ENCODE measurements at regions not wholly inside any gene's neighbourhood (a gene's known extent, or its start where the extent isn't known, plus 50 kb on each side); places are given as distances from the start of the nearest gene placed in this dataset.

DNA sequence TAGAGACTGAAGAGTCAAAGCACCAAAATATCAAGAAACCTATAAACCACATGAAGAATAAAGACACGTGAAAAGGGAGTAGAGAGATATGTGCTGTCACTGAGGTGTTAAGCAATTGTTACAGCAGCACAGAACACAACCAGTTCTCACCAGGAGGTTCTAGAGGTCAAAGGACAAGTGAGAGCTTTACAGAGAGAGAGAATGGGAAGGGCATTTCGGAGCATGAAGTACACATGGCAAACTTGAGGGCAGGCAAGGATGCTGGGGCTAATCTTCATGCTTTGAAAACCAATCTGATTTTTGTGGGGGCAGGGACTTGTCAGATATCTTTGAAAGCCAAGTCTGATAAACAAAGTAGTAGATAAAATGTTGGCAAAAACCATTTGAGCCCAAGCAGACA lies 142.3 kb upstream of the NRSN1 start:
- no peaks in the 10 kb centered on the region for H3K9me3 ChIP-seq
- no peak overlapping the region for H3K4me3 ChIP-seq
- 39 to 58% methylated on average over 2 of the region's 2 CpGs for WGBS, 2 donors
- H3K36me3 ChIP-seq: no peaks in the 10 kb centered on the region
- H3K27me3 ChIP-seq: no peaks in the 10 kb centered on the region
- TF ChIP-seq EP300 (IDR thresholded peaks at IDR 0.05) (no peak), POLR2A (IDR thresholded peaks at IDR 0.05) (no peak)
- TF ChIP-seq, protein P1, sequence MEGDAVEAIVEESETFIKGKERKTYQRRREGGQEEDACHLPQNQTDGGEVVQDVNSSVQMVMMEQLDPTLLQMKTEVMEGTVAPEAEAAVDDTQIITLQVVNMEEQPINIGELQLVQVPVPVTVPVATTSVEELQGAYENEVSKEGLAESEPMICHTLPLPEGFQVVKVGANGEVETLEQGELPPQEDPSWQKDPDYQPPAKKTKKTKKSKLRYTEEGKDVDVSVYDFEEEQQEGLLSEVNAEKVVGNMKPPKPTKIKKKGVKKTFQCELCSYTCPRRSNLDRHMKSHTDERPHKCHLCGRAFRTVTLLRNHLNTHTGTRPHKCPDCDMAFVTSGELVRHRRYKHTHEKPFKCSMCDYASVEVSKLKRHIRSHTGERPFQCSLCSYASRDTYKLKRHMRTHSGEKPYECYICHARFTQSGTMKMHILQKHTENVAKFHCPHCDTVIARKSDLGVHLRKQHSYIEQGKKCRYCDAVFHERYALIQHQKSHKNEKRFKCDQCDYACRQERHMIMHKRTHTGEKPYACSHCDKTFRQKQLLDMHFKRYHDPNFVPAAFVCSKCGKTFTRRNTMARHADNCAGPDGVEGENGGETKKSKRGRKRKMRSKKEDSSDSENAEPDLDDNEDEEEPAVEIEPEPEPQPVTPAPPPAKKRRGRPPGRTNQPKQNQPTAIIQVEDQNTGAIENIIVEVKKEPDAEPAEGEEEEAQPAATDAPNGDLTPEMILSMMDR (IDR thresholded peaks at IDR 0.05): no peak
- no peaks in the 10 kb centered on the region for H3K4me1 ChIP-seq
- H3K27ac ChIP-seq: no peak overlapping the region
- no peak for DNase-seq (ENCODE audit: low spot score in 2 of 2)

DNA sequence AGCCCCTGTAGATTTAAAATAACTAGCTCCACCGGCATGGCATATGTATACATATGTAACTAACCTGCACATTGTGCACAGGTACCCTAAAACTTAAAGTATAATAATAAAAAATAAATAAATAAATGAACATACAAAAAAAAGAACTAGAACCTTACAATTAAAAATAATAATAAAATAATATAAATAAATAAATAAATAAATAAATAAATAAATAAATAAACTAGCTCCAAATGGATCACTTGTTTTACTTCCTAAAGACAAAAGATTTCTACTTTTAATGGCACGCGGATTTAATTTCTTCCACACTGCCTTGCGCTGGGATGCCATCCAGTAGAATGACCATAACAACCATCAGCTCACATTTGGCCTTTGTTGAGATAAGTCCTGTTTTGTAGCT lies 141.0 kb upstream of the NRSN1 start:
- no peaks in the 10 kb centered on the region for H3K36me3 ChIP-seq
- 96% methylated on average over 4 of the region's 4 CpGs for WGBS, 2 donors
- no peaks in the 10 kb centered on the region for H3K9me3 ChIP-seq
- H3K27me3 ChIP-seq: no peaks in the 10 kb centered on the region
- H3K4me3 ChIP-seq: no peak overlapping the region
- no peaks in the 10 kb centered on the region for H3K4me1 ChIP-seq
- no peak overlapping the region for H3K27ac ChIP-seq
- no peak for DNase-seq (ENCODE audit: low spot score in 2 of 2)
- TF ChIP-seq POLR2A (IDR thresholded peaks at IDR 0.05) (no peak), EP300 (IDR thresholded peaks at IDR 0.05) (no peak)
- TF ChIP-seq, protein P1 (IDR thresholded peaks at IDR 0.05): no peak

DNA sequence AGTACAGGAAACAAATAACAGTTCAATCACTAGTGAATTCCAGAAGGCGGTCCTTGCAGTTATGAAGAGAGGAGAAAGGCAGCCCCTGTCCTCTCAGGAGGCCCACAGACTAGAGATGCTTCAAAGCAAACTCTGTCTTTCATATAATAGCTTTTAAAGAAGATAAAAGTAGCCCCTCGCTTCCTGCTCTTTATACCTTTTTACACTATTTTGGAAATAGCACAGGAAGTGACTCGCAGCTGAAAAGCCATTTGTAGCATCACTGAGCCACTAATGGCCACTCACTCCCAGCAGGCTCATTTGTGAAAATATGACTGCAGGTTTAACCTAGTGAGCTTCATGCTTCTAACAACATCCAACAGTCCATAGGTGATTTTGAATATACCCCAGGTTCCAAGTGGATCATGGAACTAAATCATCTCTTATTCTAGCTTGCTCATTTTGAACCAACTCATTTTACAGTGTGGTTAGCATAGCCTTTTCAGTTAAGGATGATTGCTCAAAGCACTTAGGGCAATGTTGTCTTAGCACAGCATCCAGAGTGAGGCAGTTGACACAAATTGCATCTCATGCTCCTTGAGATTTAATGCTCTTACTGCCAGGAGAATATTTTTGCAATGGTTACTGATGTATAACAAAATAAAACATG lies 136.0 kb upstream of the NRSN1 start:
- Histone ChIP-seq H3K27me3 (no peaks in the 10 kb centered on the region), H3K36me3 (no peaks in the 10 kb centered on the region), H3K4me3 (no peak overlapping the region), H3K9me3 (no peaks in the 10 kb centered on the region), H3K4me1 (no peaks in the 10 kb centered on the region), H3K27ac (no peak overlapping the region)
- WGBS, 2 donors: 47 to 51% methylated on average over 3 of the region's 3 CpGs
- no peak for DNase-seq (ENCODE audit: low spot score in 2 of 2)
- TF ChIP-seq EP300 (IDR thresholded peaks at IDR 0.05): no peak
- TF ChIP-seq POLR2A (IDR thresholded peaks at IDR 0.05): no peak
- TF ChIP-seq, protein P1 (IDR thresholded peaks at IDR 0.05): no peak

DNA sequence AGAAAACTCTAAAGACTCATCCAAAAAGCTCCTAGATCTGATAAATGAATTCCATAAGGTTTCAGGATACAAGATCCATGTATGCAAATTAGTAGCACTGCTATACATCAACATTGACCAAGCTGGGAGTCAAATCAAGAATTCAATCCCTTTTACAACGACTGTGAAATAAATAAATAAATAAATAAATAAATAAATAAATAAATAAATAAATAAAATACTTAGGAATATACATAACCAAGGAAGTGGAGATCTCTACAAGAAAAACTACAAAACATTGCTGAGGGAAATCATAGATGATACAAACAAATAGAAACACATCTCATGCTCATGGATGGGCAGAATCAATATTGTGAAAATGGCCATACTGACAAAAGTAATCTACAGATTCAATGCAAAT lies 132.0 kb upstream of the NRSN1 start:
- no peaks in the 10 kb centered on the region for H3K4me1 ChIP-seq
- H3K9me3 ChIP-seq: no peaks in the 10 kb centered on the region
- H3K27me3 ChIP-seq: no peaks in the 10 kb centered on the region
- no peak overlapping the region for H3K4me3 ChIP-seq
- no peak overlapping the region for H3K27ac ChIP-seq
- 83 to 87% methylated on average over 1 of the region's 1 CpG for WGBS, 2 donors
- TF ChIP-seq POLR2A (IDR thresholded peaks at IDR 0.05) (no peak), EP300 (IDR thresholded peaks at IDR 0.05) (no peak)
- TF ChIP-seq, protein P1 (IDR thresholded peaks at IDR 0.05): no peak
- DNase-seq (ENCODE audit: low spot score in 2 of 2): no peak
- no peaks in the 10 kb centered on the region for H3K36me3 ChIP-seq

DNA sequence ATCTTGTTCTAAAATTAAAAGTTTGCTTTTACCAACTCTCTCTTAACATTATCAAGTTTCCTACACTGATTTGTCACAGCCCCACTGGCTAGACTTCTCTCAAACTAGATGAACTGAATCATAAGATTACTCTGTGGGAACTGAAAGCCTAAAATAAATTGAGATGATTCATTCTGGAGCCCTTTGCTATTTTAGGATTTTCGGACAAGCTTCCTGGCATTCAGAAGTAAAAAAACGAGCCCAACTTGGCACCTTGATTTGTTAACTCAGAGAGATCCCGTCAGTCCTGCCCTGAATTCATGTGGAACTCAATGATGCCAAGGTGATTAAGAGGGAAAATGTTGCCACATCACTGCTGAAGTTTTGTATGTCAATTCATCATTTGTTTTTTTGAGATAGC lies 122.0 kb upstream of the NRSN1 start:
- WGBS, 2 donors: 36 to 38% methylated on average over 3 of the region's 3 CpGs
- Histone ChIP-seq H3K4me3 (no peak overlapping the region), H3K27ac (no peak overlapping the region), H3K27me3 (no peaks in the 10 kb centered on the region), H3K4me1 (no peaks in the 10 kb centered on the region), H3K9me3 (no peaks in the 10 kb centered on the region), H3K36me3 (no peaks in the 10 kb centered on the region)
- no peak for DNase-seq (ENCODE audit: low spot score in 2 of 2)
- TF ChIP-seq EP300 (IDR thresholded peaks at IDR 0.05) (no peak), POLR2A (IDR thresholded peaks at IDR 0.05) (no peak)
- TF ChIP-seq, protein P1 (IDR thresholded peaks at IDR 0.05): no peak

Measured in tibial nerve (tissue), 4 donors.